Progenitor cell of endocrine pancreas (in vitro differentiated cells): ENCODE measurements at regions not wholly inside any gene's neighbourhood (a gene's known extent, or its start where the extent isn't known, plus 50 kb on each side); places are given as distances from the start of the nearest gene placed in this dataset.

Experiments
- DNase-seq: peaks from one replicate; pipeline ENCODE4 v3.0.0; 2021; ENCODE audit warnings: low spot score; ENCODE audit not compliant: unreplicated experiment
- H3K27ac Mint-ChIP-seq: 2 replicates; pipeline ENCODE4 v1.8.0; 2021; ENCODE audit warnings: mild to moderate bottlenecking, moderate library complexity, mixed read lengths
- H3K27me3 Mint-ChIP-seq: 2 replicates; pipeline ENCODE4 v1.8.0; 2021; ENCODE audit warnings: mixed read lengths
- H3K36me3 Mint-ChIP-seq: 2 replicates; pipeline ENCODE4 v1.8.0; 2022; ENCODE audit warnings: mixed read lengths; ENCODE audit not compliant: insufficient read depth
- H3K4me1 Mint-ChIP-seq: 2 replicates; pipeline ENCODE4 v1.8.0; 2021; ENCODE audit warnings: low read depth, mixed read lengths
- H3K4me3 Mint-ChIP-seq: 2 replicates; pipeline ENCODE4 v1.8.0; 2021; ENCODE audit warnings: low read depth, mild to moderate bottlenecking, moderate library complexity, mixed read lengths
- H3K9me3 Mint-ChIP-seq: 2 replicates; pipeline ENCODE4 v1.8.0; 2021; ENCODE audit warnings: low read depth, mixed read lengths
- CTCF ChIP-seq: fragments of 200-600 bp; sonication (generic); IDR thresholded peaks from one replicate; pipeline ENCODE4 v1.5.0; 2021; ENCODE audit warnings: antibody characterized with exemption, mild to moderate bottlenecking; ENCODE audit not compliant: unreplicated experiment

GRCh38 chr7:69217516-69218350, 380.5 kb upstream of the AUTS2 start:
- peaks cover 21% of the 10 kb centered on the region for H3K27me3 Mint-ChIP-seq
- no peaks in the 10 kb centered on the region for H3K9me3 Mint-ChIP-seq
- no peak overlapping the region for H3K4me3 Mint-ChIP-seq
- H3K27ac Mint-ChIP-seq, result no peak overlapping the region
- H3K4me1 Mint-ChIP-seq, result no peaks in the 10 kb centered on the region
- DNase-seq, result no peak
- no peak for TF ChIP-seq CTCF
- H3K36me3 Mint-ChIP-seq, result no peaks in the 10 kb centered on the region

GRCh38 chr7:69218576-69218975, 379.7 kb upstream of the AUTS2 start:
- Mint-ChIP-seq H3K27ac (no peak overlapping the region), H3K9me3 (no peaks in the 10 kb centered on the region), H3K36me3 (no peaks in the 10 kb centered on the region), H3K27me3 (peaks cover 21% of the 10 kb centered on the region), H3K4me3 (no peak overlapping the region), H3K4me1 (no peaks in the 10 kb centered on the region)
- DNase-seq, result no peak
- no peak for TF ChIP-seq CTCF

GRCh38 chr7:69219381-69219780, 378.9 kb upstream of the AUTS2 start:
- Mint-ChIP-seq H3K36me3 (no peaks in the 10 kb centered on the region), H3K27ac (no peak overlapping the region), H3K4me3 (no peak overlapping the region), H3K4me1 (no peaks in the 10 kb centered on the region), H3K9me3 (peaks cover 3% of the 10 kb centered on the region), H3K27me3 (peaks cover 21% of the 10 kb centered on the region)
- no peak for TF ChIP-seq CTCF
- no peak for DNase-seq

GRCh38 chr7:69225259-69225943, 372.9 kb upstream of the AUTS2 start:
- Mint-ChIP-seq H3K36me3 (peaks cover 2% of the 10 kb centered on the region), H3K4me3 (no peak overlapping the region), H3K27ac (no peak overlapping the region), H3K27me3 (peaks cover 7% of the 10 kb centered on the region), H3K9me3 (peaks cover 6% of the 10 kb centered on the region), H3K4me1 (peaks cover 1% of the 10 kb centered on the region)
- no peak for DNase-seq
- TF ChIP-seq CTCF, result no peak

- peaks cover 6% of the 10 kb centered on the region for H3K9me3 Mint-ChIP-seq
- H3K36me3 Mint-ChIP-seq, result peaks cover 2% of the 10 kb centered on the region
- no peak for DNase-seq
- no peak for TF ChIP-seq CTCF
- H3K27me3 Mint-ChIP-seq, result peaks cover 15% of the 10 kb centered on the region
- no peak overlapping the region for H3K4me3 Mint-ChIP-seq
- H3K27ac Mint-ChIP-seq, result no peak overlapping the region
- peaks cover 9% of the 10 kb centered on the region for H3K4me1 Mint-ChIP-seq
Measured at GRCh38 chr7:69228212-69228811, 370.0 kb upstream of the AUTS2 start.
